Endodermal cell (in vitro differentiated cells): ENCODE measurements at regions not wholly inside any gene's neighbourhood (a gene's known extent, or its start where the extent isn't known, plus 50 kb on each side); places are given as distances from the start of the nearest gene placed in this dataset.

Source experiments
- DNase-seq: peaks from one replicate; pipeline ENCODE4 v3.0.0-alpha.2; 2017
- H3K27ac ChIP-seq: 2 replicates; pipeline ENCODE4 v1.5.1; 2013; ENCODE audit warnings: mild to moderate bottlenecking, low read depth, low read length, moderate library complexity
- H3K27me3 ChIP-seq: 2 replicates; pipeline ENCODE4 v1.6.1; 2013; ENCODE audit warnings: mild to moderate bottlenecking, low read length, moderate library complexity; ENCODE audit not compliant: insufficient read depth, control insufficient read depth, poor library complexity, severe bottlenecking
- H3K36me3 ChIP-seq: 2 replicates; pipeline ENCODE4 v1.7.0; 2013; ENCODE audit warnings: mild to moderate bottlenecking, low read length, moderate library complexity; ENCODE audit not compliant: control insufficient read depth, insufficient read depth
- H3K4me1 ChIP-seq: one replicate; pipeline ENCODE4 v1.7.0; 2013; ENCODE audit warnings: low read length; ENCODE audit not compliant: control insufficient read depth, insufficient read depth
- H3K4me3 ChIP-seq: 2 replicates; pipeline ENCODE4 v1.5.1; 2013; ENCODE audit warnings: mild to moderate bottlenecking, low read length, moderate library complexity
- H3K9ac ChIP-seq: 2 replicates; pipeline ENCODE4 v1.6.1; 2013; ENCODE audit warnings: mild to moderate bottlenecking, low read length, moderate library complexity; ENCODE audit not compliant: poor library complexity, severe bottlenecking; ENCODE audit errors: extremely low read depth
- H3K9me3 ChIP-seq: 2 replicates; pipeline ENCODE4 v1.6.1; 2013; ENCODE audit warnings: mild to moderate bottlenecking, low read length, moderate library complexity; ENCODE audit not compliant: control insufficient read depth
- H3K27ac Mint-ChIP-seq: 2 replicates; pipeline ENCODE4 v1.8.0; 2020; ENCODE audit warnings: mixed read lengths
- H3K27me3 Mint-ChIP-seq: 2 replicates; pipeline ENCODE4 v1.8.0; 2021; ENCODE audit warnings: mild to moderate bottlenecking, mixed read lengths; ENCODE audit not compliant: insufficient read depth
- H3K36me3 Mint-ChIP-seq: 2 replicates; pipeline ENCODE4 v1.8.0; 2020; ENCODE audit warnings: low read depth, mixed read lengths
- H3K4me1 Mint-ChIP-seq: 2 replicates; pipeline ENCODE4 v1.8.0; 2020; ENCODE audit warnings: mixed read lengths
- H3K4me3 Mint-ChIP-seq: 2 replicates; pipeline ENCODE4 v1.8.0; 2020; ENCODE audit warnings: mild to moderate bottlenecking, moderate library complexity, mixed read lengths
- H3K9me3 Mint-ChIP-seq: 2 replicates; pipeline ENCODE4 v1.8.0; 2020; ENCODE audit warnings: mild to moderate bottlenecking, mixed read lengths
- WGBS, 2 experiments: methylation state at CpG; one replicate each; pipeline versions ENCODE4 v1.1.5 to v1.1.7; 2013; ENCODE audit warnings: missing lambda C conversion rate in 2 of 2, mixed read lengths in 1 of 2; ENCODE audit not compliant: insufficient coverage in 1 of 2, insufficient read length in 1 of 2; 5-methylcytosine and 5-hydroxymethylcytosine counted together
- TF ChIP-seq, protein P1 (sequence below): fragments of 200-600 bp; sonication (generic); conservative IDR thresholded peaks from 2 replicates; pipeline ENCODE4 v1.5.0; 2021; ENCODE audit warnings: antibody characterized with exemption, mild to moderate bottlenecking

DNA sequence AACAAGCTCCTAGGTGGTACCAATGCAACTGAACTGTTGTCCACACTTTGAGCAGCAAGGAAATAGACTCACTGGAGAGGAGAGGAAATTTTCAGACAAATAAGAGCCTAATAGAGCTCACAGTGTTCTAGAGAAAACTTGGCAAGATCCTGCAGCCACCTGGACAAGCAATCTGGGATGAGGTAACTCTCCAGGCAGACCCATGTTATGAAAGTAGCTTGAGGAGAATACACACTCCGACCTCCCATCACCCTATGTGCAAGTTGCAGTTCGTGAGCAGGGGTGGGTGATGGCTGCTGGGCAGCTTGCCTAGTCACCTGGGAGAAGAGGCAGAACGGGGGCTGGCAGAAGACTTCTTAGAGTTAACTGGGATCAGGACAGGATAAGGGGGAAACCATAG, 102.2 kb downstream of the KLF4 start:
- H3K9me3 ChIP-seq: no peaks in the 10 kb centered on the region
- no peaks in the 10 kb centered on the region for H3K36me3 ChIP-seq
- no peak overlapping the region for H3K27ac ChIP-seq
- H3K4me3 ChIP-seq: no peak overlapping the region
- no peaks in the 10 kb centered on the region for H3K9me3 Mint-ChIP-seq
- no peak for DNase-seq
- TF ChIP-seq, protein P1, sequence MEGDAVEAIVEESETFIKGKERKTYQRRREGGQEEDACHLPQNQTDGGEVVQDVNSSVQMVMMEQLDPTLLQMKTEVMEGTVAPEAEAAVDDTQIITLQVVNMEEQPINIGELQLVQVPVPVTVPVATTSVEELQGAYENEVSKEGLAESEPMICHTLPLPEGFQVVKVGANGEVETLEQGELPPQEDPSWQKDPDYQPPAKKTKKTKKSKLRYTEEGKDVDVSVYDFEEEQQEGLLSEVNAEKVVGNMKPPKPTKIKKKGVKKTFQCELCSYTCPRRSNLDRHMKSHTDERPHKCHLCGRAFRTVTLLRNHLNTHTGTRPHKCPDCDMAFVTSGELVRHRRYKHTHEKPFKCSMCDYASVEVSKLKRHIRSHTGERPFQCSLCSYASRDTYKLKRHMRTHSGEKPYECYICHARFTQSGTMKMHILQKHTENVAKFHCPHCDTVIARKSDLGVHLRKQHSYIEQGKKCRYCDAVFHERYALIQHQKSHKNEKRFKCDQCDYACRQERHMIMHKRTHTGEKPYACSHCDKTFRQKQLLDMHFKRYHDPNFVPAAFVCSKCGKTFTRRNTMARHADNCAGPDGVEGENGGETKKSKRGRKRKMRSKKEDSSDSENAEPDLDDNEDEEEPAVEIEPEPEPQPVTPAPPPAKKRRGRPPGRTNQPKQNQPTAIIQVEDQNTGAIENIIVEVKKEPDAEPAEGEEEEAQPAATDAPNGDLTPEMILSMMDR: no peak
- H3K4me3 Mint-ChIP-seq: no peak overlapping the region
- H3K27me3 Mint-ChIP-seq: peaks cover 6% of the 10 kb centered on the region
- no peak overlapping the region for H3K9ac ChIP-seq
- H3K4me1 ChIP-seq: no peaks in the 10 kb centered on the region
- H3K4me1 Mint-ChIP-seq: no peaks in the 10 kb centered on the region
- H3K36me3 Mint-ChIP-seq: no peaks in the 10 kb centered on the region
- H3K27ac Mint-ChIP-seq: no peak overlapping the region
- H3K27me3 ChIP-seq: no peaks in the 10 kb centered on the region
- 81 to 83% methylated on average over 3 of the region's 3 CpGs for WGBS, 2 experiments

DNA sequence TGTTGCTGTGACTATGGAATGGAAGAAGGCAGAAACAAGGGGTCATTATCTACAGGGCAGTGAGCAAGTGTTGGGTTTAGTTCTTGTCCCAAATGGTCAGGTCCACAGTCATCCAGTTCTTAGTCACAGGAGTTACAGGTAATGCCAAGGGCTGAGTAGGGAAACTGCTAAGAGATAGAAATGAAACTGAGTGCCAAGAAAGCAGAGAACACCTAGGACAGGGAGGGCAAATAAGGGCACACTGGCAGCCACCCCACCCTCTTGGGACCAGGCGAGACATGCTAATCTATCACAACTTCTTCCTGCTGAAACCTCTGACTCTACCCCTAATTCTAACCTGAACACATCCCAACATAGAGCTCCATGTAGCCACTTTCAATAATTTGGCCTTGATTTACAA, 103.2 kb downstream of the KLF4 start:
- Mint-ChIP-seq H3K36me3 (no peaks in the 10 kb centered on the region), H3K27me3 (peaks cover 3% of the 10 kb centered on the region), H3K9me3 (no peaks in the 10 kb centered on the region), H3K4me1 (no peaks in the 10 kb centered on the region), H3K4me3 (no peak overlapping the region), H3K27ac (no peak overlapping the region)
- H3K27me3 ChIP-seq: no peaks in the 10 kb centered on the region
- H3K36me3 ChIP-seq: no peaks in the 10 kb centered on the region
- 86 to 88% methylated on average over 1 of the region's 1 CpG for WGBS, 2 experiments
- H3K9me3 ChIP-seq: no peaks in the 10 kb centered on the region
- no peak overlapping the region for H3K27ac ChIP-seq
- H3K9ac ChIP-seq: no peak overlapping the region
- H3K4me3 ChIP-seq: no peak overlapping the region
- no peak for DNase-seq
- TF ChIP-seq, protein P1: no peak
- H3K4me1 ChIP-seq: no peaks in the 10 kb centered on the region
